IMR-90 (cell line): ENCODE measurements at regions not wholly inside any gene's neighbourhood (a gene's known extent, or its start where the extent isn't known, plus 50 kb on each side); places are given as distances from the start of the nearest gene placed in this dataset.

ENCODE experiments used
- ATAC-seq: fragments of 200-7000 bp; cut with Tn5 transposase; 2 replicates; pipeline ENCODE4 v1.9.1; 2020; ENCODE audit warnings: low read depth, mild to moderate bottlenecking, moderate library complexity
- BruUV-seq: library from RNA; stranded (reverse); fragments of 400-500 nt; replicated peaks from 2 replicates; lab custom pipeline; 2021; lab: Mats Ljungman, UMichigan
- CTCF ChIA-PET: fragments of 300-600 bp; formaldehyde crosslinking; extraction: SDS; loops from one replicate; lab custom pipeline; 2021; ENCODE audit warnings: antibody characterized with exemption; lab: Yijun Ruan, JAX
- POLR2A ChIA-PET: fragments of 300-600 bp; sonication (Branson Sonifier 250); formaldehyde crosslinking; loops from one replicate; lab custom pipeline; 2022; ENCODE audit warnings: antibody characterized with exemption; ENCODE audit not compliant: unreplicated experiment; lab: Charles Lee
- DNase-seq: peaks from one replicate; pipeline ENCODE4 v3.0.0; 2013
- H2AFZ ChIP-seq: replicated peaks from 2 replicates; pipeline ENCODE3; 2013; ENCODE audit warnings: low read length, mild to moderate bottlenecking; ENCODE audit not compliant: poor library complexity
- H2AK5ac ChIP-seq: 2 replicates; pipeline ENCODE4 v1.6.1; 2013; ENCODE audit warnings: low read depth, low read length, inconsistent platforms
- H2AK9ac ChIP-seq: replicated peaks from 2 replicates; pipeline ENCODE3; 2013; ENCODE audit warnings: mild to moderate bottlenecking, low read depth, low read length, moderate library complexity; ENCODE audit not compliant: poor library complexity
- H2BK120ac ChIP-seq: 2 replicates; pipeline ENCODE4 v1.6.1; 2013; ENCODE audit warnings: low read depth, low read length, inconsistent platforms
- H2BK15ac ChIP-seq: 3 replicates; pipeline ENCODE4 v1.6.1; 2013; ENCODE audit warnings: low read depth, low read length, inconsistent platforms
- H2BK20ac ChIP-seq: 2 replicates; pipeline ENCODE4 v1.6.1; 2013; ENCODE audit warnings: low read depth, mild to moderate bottlenecking, inconsistent platforms, low read length, moderate library complexity
- H2BK5ac ChIP-seq: 2 replicates; pipeline ENCODE4 v1.6.1; 2013; ENCODE audit warnings: mild to moderate bottlenecking, low read depth, low read length, inconsistent platforms; ENCODE audit not compliant: poor library complexity, severe bottlenecking
- H3K14ac ChIP-seq: replicated peaks from 2 replicates; pipeline ENCODE4 v1.6.1; 2013; ENCODE audit warnings: low read depth, low read length, inconsistent platforms
- H3K18ac ChIP-seq: 2 replicates; pipeline ENCODE4 v1.6.1; 2013; ENCODE audit warnings: low read depth, low read length, control low read depth
- H3K23ac ChIP-seq: 2 replicates; pipeline ENCODE4 v1.6.1; 2013; ENCODE audit warnings: low read depth, low read length, inconsistent platforms
- H3K27ac ChIP-seq: 2 replicates; pipeline ENCODE4 v1.5.1; 2013; ENCODE audit warnings: mild to moderate bottlenecking, control low read depth, low read length; ENCODE audit not compliant: insufficient read depth
- H3K27me3 ChIP-seq: 2 replicates; pipeline ENCODE4 v1.6.1; 2013; ENCODE audit warnings: low read length; ENCODE audit not compliant: control insufficient read depth, insufficient read depth
- H3K36me3 ChIP-seq: 2 replicates; pipeline ENCODE4 v1.6.1; 2013; ENCODE audit warnings: low read length, mixed read lengths; ENCODE audit not compliant: control insufficient read depth, insufficient read depth
- H3K4ac ChIP-seq: 2 replicates; pipeline ENCODE4 v1.6.1; 2013; ENCODE audit warnings: low read depth, low read length, inconsistent platforms
- H3K4me1 ChIP-seq: 2 replicates; pipeline ENCODE4 v1.6.1; 2013; ENCODE audit warnings: low read length, mixed read lengths; ENCODE audit not compliant: control insufficient read depth, insufficient read depth
- H3K4me2 ChIP-seq: 2 replicates; pipeline ENCODE4 v1.6.1; 2013; ENCODE audit warnings: low read depth, mild to moderate bottlenecking, control low read depth, low read length, moderate library complexity
- H3K4me3 ChIP-seq: 2 replicates; pipeline ENCODE4 v1.5.1; 2013; ENCODE audit warnings: low read depth, mild to moderate bottlenecking, control low read depth, low read length, moderate library complexity; ENCODE audit not compliant: insufficient read depth
- H3K56ac ChIP-seq: 2 replicates; pipeline ENCODE4 v1.6.1; 2013; ENCODE audit warnings: low read length, inconsistent platforms; ENCODE audit not compliant: insufficient read depth; ENCODE audit errors: extremely low read depth
- H3K79me1 ChIP-seq, 2 experiments: 2 replicates each; pipeline ENCODE4 v1.6.1; 2013; ENCODE audit warnings: low read length in 2 of 2, inconsistent platforms in 1 of 2, low read depth in 1 of 2
- H3K9ac ChIP-seq: 2 replicates; pipeline ENCODE4 v1.6.1; 2013; ENCODE audit warnings: low read depth, low read length, control low read depth
- H3K9me1 ChIP-seq: 2 replicates; pipeline ENCODE4 v1.6.1; 2013; ENCODE audit warnings: low read length, inconsistent platforms; ENCODE audit not compliant: insufficient read depth
- H3K9me3 ChIP-seq: 2 replicates; pipeline ENCODE4 v1.6.1; 2013; ENCODE audit warnings: low read length; ENCODE audit not compliant: control insufficient read depth, insufficient read depth
- H4K20me1 ChIP-seq: 2 replicates; pipeline ENCODE4 v1.6.1; 2013; ENCODE audit warnings: low read length, inconsistent platforms; ENCODE audit not compliant: insufficient read depth
- H4K5ac ChIP-seq: 2 replicates; pipeline ENCODE4 v1.6.1; 2013; ENCODE audit warnings: mild to moderate bottlenecking, low read depth, low read length, control low read depth
- H4K8ac ChIP-seq, 2 experiments: 2 replicates each; pipeline ENCODE4 v1.6.1; 2013; ENCODE audit warnings: low read depth in 2 of 2, low read length in 2 of 2, control low read depth in 1 of 2, inconsistent platforms in 1 of 2
- H4K91ac ChIP-seq: 2 replicates; pipeline ENCODE4 v1.6.1; 2013; ENCODE audit warnings: low read depth, low read length, inconsistent platforms; ENCODE audit not compliant: insufficient read depth
- BHLHE40 ChIP-seq: fragments of 150-350 bp; IDR thresholded peaks from 2 replicates; pipeline ENCODE4 v1.6.1; 2016; ENCODE audit warnings: mild to moderate bottlenecking, low read depth, low read length
- CEBPB ChIP-seq: IDR thresholded peaks from 2 replicates; pipeline ENCODE4 v1.6.1; 2012; ENCODE audit warnings: low read depth, low read length, improper control_type of control experiment
- CHD1 ChIP-seq: IDR thresholded peaks from 2 replicates; pipeline ENCODE4 v1.6.1; 2012; ENCODE audit warnings: low read depth, low read length, improper control_type of control experiment
- CTCF ChIP-seq: conservative IDR thresholded peaks from 2 replicates; pipeline ENCODE4 v1.5.1; 2012; ENCODE audit warnings: mild to moderate bottlenecking, low read depth, low read length, improper control_type of control experiment
- ELK1 ChIP-seq: fragments of 150-350 bp; IDR thresholded peaks from 2 replicates; pipeline ENCODE4 v1.6.1; 2016; ENCODE audit warnings: low read depth, mild to moderate bottlenecking, low read length, moderate library complexity, borderline replicate concordance
- FOS ChIP-seq: fragments of 150-350 bp; IDR thresholded peaks from 2 replicates; pipeline ENCODE4 v1.6.1; 2016; ENCODE audit warnings: low read depth, low read length
- MAFK ChIP-seq: IDR thresholded peaks from 2 replicates; pipeline ENCODE4 v1.6.1; 2012; ENCODE audit warnings: low read depth, low read length, improper control_type of control experiment
- MAZ ChIP-seq: IDR thresholded peaks from 2 replicates; pipeline ENCODE4 v1.6.1; 2012; ENCODE audit warnings: low read depth, mild to moderate bottlenecking, low read length, improper control_type of control experiment, moderate library complexity, borderline replicate concordance
- MXI1 ChIP-seq: IDR thresholded peaks from 2 replicates; pipeline ENCODE4 v1.6.1; 2012; ENCODE audit warnings: low read depth, mild to moderate bottlenecking, low read length, moderate library complexity, borderline replicate concordance
- NFE2L2 ChIP-seq: fragments of 150-350 bp; IDR thresholded peaks from 2 replicates; pipeline ENCODE4 v1.6.1; 2016; ENCODE audit warnings: low read depth, mild to moderate bottlenecking, low read length
- POLR2A ChIP-seq: IDR thresholded peaks from 2 replicates; pipeline ENCODE4 v1.6.1; 2012; ENCODE audit warnings: mild to moderate bottlenecking, low read depth, low read length
- RAD21 ChIP-seq: IDR thresholded peaks from 2 replicates; pipeline ENCODE4 v1.6.1; 2012; ENCODE audit warnings: low read length, improper control_type of control experiment
- RCOR1 ChIP-seq: IDR thresholded peaks from 2 replicates; pipeline ENCODE4 v1.6.1; 2012; ENCODE audit warnings: mild to moderate bottlenecking, low read length, improper control_type of control experiment; ENCODE audit not compliant: insufficient replicate concordance
- SMC3 ChIP-seq: fragments of 150-350 bp; IDR thresholded peaks from 2 replicates; pipeline ENCODE4 v1.6.1; 2016; ENCODE audit warnings: low read depth, mild to moderate bottlenecking, antibody characterized with exemption, low read length, moderate library complexity
- WGBS, 2 experiments: methylation state at CpG; one replicate each; pipeline versions ENCODE4 v1.1.5 to v1.1.7; 2013; ENCODE audit warnings: missing lambda C conversion rate in 2 of 2; ENCODE audit not compliant: insufficient read length in 1 of 2; ENCODE audit errors: extremely low coverage in 2 of 2; 5-methylcytosine and 5-hydroxymethylcytosine counted together
- dilution Hi-C: fragments of 300-500 bp; cut with HindIII; formaldehyde crosslinking; loops from one replicate; pipeline ENCODE4 v1.14.3; 2018; ENCODE audit warnings: low sequenced_read_pairs; ENCODE audit not compliant: unreplicated experiment
- in situ Hi-C: fragments of 300-500 bp; cut with MboI; formaldehyde crosslinking; loops from 3 replicates; pipeline ENCODE4 v1.14.3; 2019; ENCODE audit warnings: low sequenced_read_pairs, inconsistent platforms, mixed read lengths
- intact Hi-C: fragments of 100-400 bp; cut with micrococcal nuclease; formaldehyde crosslinking; loops from 2 replicates; pipeline ENCODE4 v1.10.0; 2022

DNA sequence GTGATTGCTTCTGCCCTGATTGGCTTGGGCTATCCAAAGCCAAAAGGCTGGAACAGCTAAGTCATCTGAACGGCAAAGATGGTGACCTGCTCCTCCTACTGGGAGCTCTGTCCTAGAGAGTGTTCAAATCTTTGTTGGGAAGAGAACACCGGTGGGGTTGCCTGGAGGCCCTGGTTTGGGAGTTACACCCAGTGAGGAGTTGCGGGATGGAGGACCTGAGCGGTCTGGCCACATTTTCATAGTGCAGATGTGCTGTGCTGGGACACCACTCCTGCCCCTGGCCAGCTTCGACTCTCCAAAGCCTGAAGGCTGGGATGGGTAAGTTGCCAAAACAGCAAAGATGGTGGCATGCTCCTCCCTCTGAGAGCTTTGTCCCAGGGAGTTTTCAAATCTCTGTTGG lies 795.4 kb downstream of the TRHDE start:
- Histone ChIP-seq H2BK120ac (no peak overlapping the region), H3K27ac (no peak overlapping the region), H3K9me1 (no peaks in the 10 kb centered on the region), H3K36me3 (no peaks in the 10 kb centered on the region), H2AFZ (no peak overlapping the region), H4K8ac (no peak overlapping the region), H3K9me3 (peaks cover 14% of the 10 kb centered on the region), H3K4ac (no peak overlapping the region), H3K4me3 (no peak overlapping the region), H2BK5ac (no peak overlapping the region), H3K4me1 (no peaks in the 10 kb centered on the region), H3K56ac (no peak overlapping the region), H2AK5ac (no peak overlapping the region), H2AK9ac (no peak overlapping the region), H3K4me2 (no peak overlapping the region), H2BK20ac (no peak overlapping the region), H2BK15ac (no peak overlapping the region), H3K14ac (no peak overlapping the region), H3K27me3 (no peaks in the 10 kb centered on the region), H3K23ac (no peak overlapping the region), H4K5ac (no peak overlapping the region), H3K18ac (no peak overlapping the region), H3K79me1 (no peaks in the 10 kb centered on the region), H4K91ac (no peak overlapping the region), H3K9ac (no peak overlapping the region), H4K20me1 (no peaks in the 10 kb centered on the region)
- ChIA-PET CTCF (no interaction called here), POLR2A (no interaction called here)
- no peak for ATAC-seq
- TF ChIP-seq MAFK, result no peak
- TF ChIP-seq RCOR1, result no peak
- no peak for TF ChIP-seq MAZ
- no peak for TF ChIP-seq CEBPB
- TF ChIP-seq RAD21, result no peak
- no peak for TF ChIP-seq FOS
- TF ChIP-seq SMC3, result no peak
- no peak for TF ChIP-seq ELK1
- TF ChIP-seq MXI1, result no peak
- TF ChIP-seq POLR2A, result no peak
- TF ChIP-seq CTCF, result no peak
- no peak for TF ChIP-seq NFE2L2
- TF ChIP-seq CHD1, result no peak
- TF ChIP-seq BHLHE40, result no peak
- intact Hi-C loops, result no loop called here
- WGBS, 2 experiments, result 60% methylated on average over 1 of the region's 5 CpGs; no CpG with 5 or more reads in 1 of the 2 experiments
- DNase-seq, result no peak
- dilution Hi-C loops, result no loop called here
- no TSS peak for BruUV-seq
- in situ Hi-C loops, result no loop called here
